CD4-positive, alpha-beta T cell treated with Interleukin-2 at 100 ng/mL for 4 hours (primary cell): ENCODE measurements at regions not wholly inside any gene's neighbourhood (a gene's known extent, or its start where the extent isn't known, plus 50 kb on each side); places are given as distances from the start of the nearest gene placed in this dataset.
"Not testable (repeated sequence)": the region's sequence is repeated elsewhere in the genome, so short reads cannot be mapped to it uniquely, and the experiment has no call there.

Experiments used
- DNase-seq: peaks from one replicate; pipeline ENCODE4 v3.0.0-alpha.2; 2020; ENCODE audit warnings: low spot score

GRCh38 chr6:115545672-115545986 is 515.1 kb downstream of the FRK start:
- DNase-seq, result no peak

GRCh38 chr6:115544765-115545671 is 515.7 kb downstream of the FRK start:
- DNase-seq, result no peak

- DNase-seq, result no peak
Measured at GRCh38 chr6:115540077-115540869, 520.4 kb downstream of the FRK start.

GRCh38 chr6:115539531-115539930 is 521.2 kb downstream of the FRK start:
- DNase-seq, result no peak

- DNase-seq, result no peak
Measured at GRCh38 chr6:115524821-115525220, 535.9 kb downstream of the FRK start.

GRCh38 chr6:115521747-115522146 is 538.9 kb downstream of the FRK start:
- not testable (repeated sequence) for DNase-seq

- DNase-seq, result no peak
Measured at GRCh38 chr6:115514656-115515055, 546.0 kb downstream of the FRK start.

GRCh38 chr6:115512923-115513322 is 547.8 kb downstream of the FRK start:
- no peak for DNase-seq

- no peak for DNase-seq
Measured at GRCh38 chr6:115511771-115512170, 548.9 kb downstream of the FRK start.

- DNase-seq, result not testable (repeated sequence)
Measured at GRCh38 chr6:115502432-115502831, 558.3 kb downstream of the FRK start.

GRCh38 chr6:115495184-115495583 is 565.5 kb downstream of the FRK start:
- no peak for DNase-seq

- no peak for DNase-seq
Measured at GRCh38 chr6:115487331-115487730, 573.4 kb downstream of the FRK start.

- no peak for DNase-seq
Measured at GRCh38 chr6:115485400-115485799, 575.3 kb downstream of the FRK start.

- not testable (repeated sequence) for DNase-seq
Measured at GRCh38 chr6:115480543-115480942, 580.1 kb downstream of the FRK start.

GRCh38 chr6:115474443-115475041 is 586.1 kb downstream of the FRK start:
- DNase-seq, result no peak

- no peak for DNase-seq
Measured at GRCh38 chr6:115468272-115469005, 592.3 kb downstream of the FRK start.

GRCh38 chr6:115467726-115468125 is 593.0 kb downstream of the FRK start:
- no peak for DNase-seq

GRCh38 chr6:115460913-115461312 is 599.8 kb downstream of the FRK start:
- DNase-seq, result no peak

GRCh38 chr6:115456848-115457247 is 603.8 kb downstream of the FRK start:
- no peak for DNase-seq

- DNase-seq, result no peak
Measured at GRCh38 chr6:115443825-115444478, 616.7 kb downstream of the FRK start.

- no peak for DNase-seq
Measured at GRCh38 chr6:115442323-115442722, 618.4 kb downstream of the FRK start.

- DNase-seq, result no peak
Measured at GRCh38 chr6:115441651-115442050, 619.0 kb downstream of the FRK start.
